Neural progenitor cell (in vitro differentiated cells): ENCODE measurements at regions not wholly inside any gene's neighbourhood (a gene's known extent, or its start where the extent isn't known, plus 50 kb on each side); places are given as distances from the start of the nearest gene placed in this dataset.

Source experiments
- DNase-seq: peaks from one replicate; pipeline ENCODE4 v3.0.0-alpha.2; 2016; ENCODE audit warnings: low spot score
- H2AFZ ChIP-seq: fragments of 200-600 bp; sonication (generic); replicated peaks from 2 replicates; pipeline ENCODE4 v1.6.1; 2016; ENCODE audit warnings: antibody characterized with exemption
- H3F3A ChIP-seq: fragments of 200-600 bp; sonication (generic); 2 replicates; pipeline ENCODE4 v1.6.1; 2016; ENCODE audit warnings: antibody characterized with exemption, low read depth
- H3K27ac ChIP-seq: fragments of 200-600 bp; sonication (generic); 2 replicates; pipeline ENCODE4 v1.5.1; 2016; ENCODE audit warnings: mild to moderate bottlenecking
- H3K27me3 ChIP-seq: fragments of 200-600 bp; sonication (generic); 2 replicates; pipeline ENCODE4 v1.6.1; 2016; ENCODE audit warnings: mild to moderate bottlenecking, moderate library complexity
- H3K36me3 ChIP-seq: fragments of 200-600 bp; sonication (generic); 2 replicates; pipeline ENCODE4 v1.5.1; 2016
- H3K4me1 ChIP-seq: fragments of 200-600 bp; sonication (generic); 2 replicates; pipeline ENCODE4 v1.6.1; 2016; ENCODE audit warnings: mixed run types
- H3K4me2 ChIP-seq: fragments of 200-600 bp; sonication (generic); 2 replicates; pipeline ENCODE4 v1.6.1; 2016
- H3K4me3 ChIP-seq: fragments of 200-600 bp; sonication (generic); 2 replicates; pipeline ENCODE4 v1.5.1; 2016
- H3K79me2 ChIP-seq: fragments of 200-600 bp; sonication (generic); 2 replicates; pipeline ENCODE4 v1.6.1; 2016; ENCODE audit warnings: low read depth
- H3K9ac ChIP-seq: fragments of 200-600 bp; sonication (generic); 2 replicates; pipeline ENCODE4 v1.6.1; 2016
- H3K9me3 ChIP-seq: fragments of 200-600 bp; sonication (generic); 2 replicates; pipeline ENCODE4 v1.5.1; 2016; ENCODE audit warnings: low read depth
- H4K20me1 ChIP-seq: fragments of 200-600 bp; sonication (generic); 2 replicates; pipeline ENCODE4 v1.6.1; 2016; ENCODE audit warnings: low read depth
- H3K27ac Mint-ChIP-seq: 3 replicates; pipeline ENCODE4 v1.8.0; 2021; ENCODE audit warnings: mixed read lengths
- H3K27me3 Mint-ChIP-seq: 2 replicates; pipeline ENCODE4 v1.8.0; 2022; ENCODE audit warnings: low read depth, mild to moderate bottlenecking, inconsistent platforms, moderate library complexity, mixed read lengths; ENCODE audit not compliant: insufficient read depth
- H3K36me3 Mint-ChIP-seq: 3 replicates; pipeline ENCODE4 v1.8.0; 2021; ENCODE audit warnings: mixed read lengths
- H3K4me1 Mint-ChIP-seq: 3 replicates; pipeline ENCODE4 v1.8.0; 2021; ENCODE audit warnings: mixed read lengths
- H3K4me3 Mint-ChIP-seq: 3 replicates; pipeline ENCODE4 v1.8.0; 2021; ENCODE audit warnings: mild to moderate bottlenecking, moderate library complexity, mixed read lengths
- H3K9me3 Mint-ChIP-seq: 3 replicates; pipeline ENCODE4 v1.8.0; 2020; ENCODE audit warnings: mixed read lengths
- CTCF ChIP-seq: fragments of 200-600 bp; sonication (generic); IDR thresholded peaks from 2 replicates; pipeline ENCODE4 v1.5.1; 2017; ENCODE audit warnings: antibody characterized with exemption, mild to moderate bottlenecking
- EZH2 ChIP-seq: fragments of 200-600 bp; sonication (generic); IDR thresholded peaks from 2 replicates; pipeline ENCODE4 v1.6.1; 2017; ENCODE audit warnings: antibody characterized with exemption, mild to moderate bottlenecking, moderate library complexity
- EZH2phosphoT487 ChIP-seq: fragments of 200-600 bp; sonication (generic); IDR thresholded peaks from 2 replicates; pipeline ENCODE4 v1.6.1; 2017; ENCODE audit warnings: antibody characterized with exemption

- no peak for DNase-seq
- peaks cover 11% of the 10 kb centered on the region for H3K27me3 Mint-ChIP-seq
- TF ChIP-seq CTCF (no peak), EZH2 (no peak), EZH2phosphoT487 (no peak)
- no peaks in the 10 kb centered on the region for H3K36me3 ChIP-seq
- H3K36me3 Mint-ChIP-seq, result peaks cover 3% of the 10 kb centered on the region
- peaks cover 23% of the 10 kb centered on the region for H3K4me1 Mint-ChIP-seq
- no peak overlapping the region for H3K27ac ChIP-seq
- no peaks in the 10 kb centered on the region for H3K79me2 ChIP-seq
- no peaks in the 10 kb centered on the region for H3K9me3 ChIP-seq
- H3K9me3 Mint-ChIP-seq, result peaks cover 7% of the 10 kb centered on the region
- H3K27me3 ChIP-seq, result no peaks in the 10 kb centered on the region
- H3F3A ChIP-seq, result peaks cover 7% of the 10 kb centered on the region
- no peak overlapping the region for H3K9ac ChIP-seq
- peaks cover 4% of the 10 kb centered on the region for H3K4me1 ChIP-seq
- peak overlapping the region; percentile 25 for H3K4me3 Mint-ChIP-seq
- peak overlapping the region; percentile 75 for H3K27ac Mint-ChIP-seq
- H3K4me3 ChIP-seq, result no peak overlapping the region
- H3K4me2 ChIP-seq, result no peak overlapping the region
- no peaks in the 10 kb centered on the region for H4K20me1 ChIP-seq
- no peak overlapping the region for H2AFZ ChIP-seq
These were observed 853.5 kb upstream of the SALL3 start for GRCh38 chr18:78126106-78126505.

- no peak overlapping the region for H3K27ac ChIP-seq
These were observed 853.1 kb upstream of the SALL3 start for GRCh38 chr18:78126536-78126935.

GRCh38 chr18:78127041-78127440, 852.6 kb upstream of the SALL3 start:
- H3K27me3 Mint-ChIP-seq, result peaks cover 11% of the 10 kb centered on the region

More at GRCh38 chr18:78126536-78126935, 853.1 kb upstream of the SALL3 start:
- TF ChIP-seq EZH2phosphoT487 (no peak), CTCF (no peak), EZH2 (no peak)
- H3K4me1 Mint-ChIP-seq, result peaks cover 23% of the 10 kb centered on the region
- H3K79me2 ChIP-seq, result no peaks in the 10 kb centered on the region
- peaks cover 11% of the 10 kb centered on the region for H3K27me3 Mint-ChIP-seq
- H3K4me3 ChIP-seq, result no peak overlapping the region
- no peaks in the 10 kb centered on the region for H4K20me1 ChIP-seq
- no peak for DNase-seq
- H3K9me3 Mint-ChIP-seq, result peaks cover 7% of the 10 kb centered on the region
- H3K4me1 ChIP-seq, result peaks cover 4% of the 10 kb centered on the region
- peaks cover 3% of the 10 kb centered on the region for H3K36me3 Mint-ChIP-seq
- no peaks in the 10 kb centered on the region for H3K36me3 ChIP-seq
- H3K9me3 ChIP-seq, result no peaks in the 10 kb centered on the region
- no peak overlapping the region for H3K4me3 Mint-ChIP-seq
- H3K27me3 ChIP-seq, result no peaks in the 10 kb centered on the region
- no peak overlapping the region for H3K9ac ChIP-seq
- H3F3A ChIP-seq, result peaks cover 7% of the 10 kb centered on the region
- H3K27ac Mint-ChIP-seq, result no peak overlapping the region
- H3K4me2 ChIP-seq, result no peak overlapping the region
- H2AFZ ChIP-seq, result no peak overlapping the region

More at GRCh38 chr18:78127041-78127440, 852.6 kb upstream of the SALL3 start:
- Histone ChIP-seq H3K36me3 (no peaks in the 10 kb centered on the region), H4K20me1 (no peaks in the 10 kb centered on the region), H3K4me1 (peaks cover 4% of the 10 kb centered on the region), H3K27me3 (no peaks in the 10 kb centered on the region), H3K4me2 (no peak overlapping the region), H3K9ac (no peak overlapping the region), H3K79me2 (no peaks in the 10 kb centered on the region), H3F3A (peaks cover 7% of the 10 kb centered on the region), H2AFZ (no peak overlapping the region), H3K9me3 (no peaks in the 10 kb centered on the region), H3K4me3 (no peak overlapping the region), H3K27ac (no peak overlapping the region)
- Mint-ChIP-seq H3K4me1 (peaks cover 23% of the 10 kb centered on the region), H3K36me3 (peaks cover 3% of the 10 kb centered on the region), H3K9me3 (peaks cover 7% of the 10 kb centered on the region), H3K4me3 (no peak overlapping the region), H3K27ac (peak overlapping the region; percentile 58)
- TF ChIP-seq CTCF, result no peak
- TF ChIP-seq EZH2, result no peak
- no peak for TF ChIP-seq EZH2phosphoT487
- no peak for DNase-seq
